K562 (cell line): ENCODE measurements at regions not wholly inside any gene's neighbourhood (a gene's known extent, or its start where the extent isn't known, plus 50 kb on each side); places are given as distances from the start of the nearest gene placed in this dataset.

Experiments
- ATAC-seq: fragments of 200-7000 bp; cut with Tn5 transposase; 3 replicates; pipeline ENCODE4 v1.9.1; 2020; ENCODE audit warnings: moderate library complexity
- BruUV-seq: library from RNA; stranded (reverse); fragments of 400-500 nt; replicated peaks from 2 replicates; lab custom pipeline; 2021; lab: Mats Ljungman, UMichigan
- CTCF ChIA-PET: fragments of 300-600 bp; formaldehyde crosslinking; extraction: SDS; loops from one replicate; lab custom pipeline; 2021; ENCODE audit warnings: low intra/inter-chr PET ratio; lab: Yijun Ruan, JAX
- POLR2A ChIA-PET: fragments of 300-600, 350-650 bp; sonication (Branson Sonifier 250); formaldehyde crosslinking; extraction: SDS; loops from one replicate; lab custom pipeline; 2021; ENCODE audit warnings: antibody characterized with exemption, inconsistent platforms; lab: Yijun Ruan, JAX
- DNase-seq, 4 experiments: peaks; one replicate each; pipeline versions ENCODE4 v3.0.0 to v3.0.0-alpha.2; 2011 to 2018; ENCODE audit warnings: low spot score in 3 of 4, mixed read lengths in 3 of 4; ENCODE audit errors: extremely low read depth in 1 of 4
- FAIRE-seq: peaks from 2 replicates; lab custom pipeline; 2011; peaks lifted over from hg19 to GRCh38; lab: Jason Lieb, UNC
- H2AFZ ChIP-seq: 2 replicates; pipeline ENCODE4 v1.6.0; 2011; ENCODE audit warnings: low read depth, low read length, control low read depth, inconsistent platforms
- H3K27ac ChIP-seq: fragments of 200-600 bp; 3 replicates; pipeline ENCODE4 v1.8.0; 2011; ENCODE audit warnings: low read depth, mild to moderate bottlenecking, control low read depth, inconsistent platforms, low read length, moderate library complexity, mixed read lengths; ENCODE audit errors: extremely low read depth
- H3K27me3 ChIP-seq, 2 experiments: fragments of 300-600 bp in 1 of 2; 2 replicates in 1 of 2; 3 replicates in 1 of 2; pipeline versions ENCODE4 v1.6.0 to v1.8.0; 2011; ENCODE audit warnings: inconsistent platforms in 2 of 2, low read length in 2 of 2, mild to moderate bottlenecking in 1 of 2, mixed read lengths in 1 of 2, moderate library complexity in 1 of 2; ENCODE audit not compliant: control insufficient read depth in 2 of 2, insufficient read depth in 2 of 2
- H3K36me3 ChIP-seq: fragments of 300-600 bp; 3 replicates; pipeline ENCODE4 v1.8.0; 2011; ENCODE audit warnings: mild to moderate bottlenecking, low read length, inconsistent platforms; ENCODE audit not compliant: control insufficient read depth, insufficient read depth
- H3K4me1 ChIP-seq, 2 experiments: fragments of 200-600 bp in 1 of 2; replicated peaks in 1 of 2; 2 replicates in 1 of 2; 3 replicates in 1 of 2; pipeline versions ENCODE4 v1.5.1 to v1.8.0; 2011; ENCODE audit warnings: inconsistent platforms in 2 of 2, low read length in 2 of 2, mild to moderate bottlenecking in 1 of 2, mixed read lengths in 1 of 2, moderate library complexity in 1 of 2; ENCODE audit not compliant: control insufficient read depth in 2 of 2, insufficient read depth in 2 of 2
- H3K4me2 ChIP-seq: 2 replicates; pipeline ENCODE4 v1.6.1; 2011; ENCODE audit warnings: low read length, control low read depth, inconsistent platforms, mixed read lengths; ENCODE audit not compliant: insufficient read depth
- H3K4me3 ChIP-seq: fragments of 200-600 bp; sonication (generic), shearing (Covaris generic); 2 replicates; pipeline ENCODE4 v1.5.1; 2016; ENCODE audit warnings: control low read depth, inconsistent platforms
- H3K79me2 ChIP-seq: fragments of 200-600 bp; 3 replicates; pipeline ENCODE4 v1.8.0; 2011; ENCODE audit warnings: low read length, inconsistent platforms; ENCODE audit not compliant: control insufficient read depth, insufficient read depth
- H3K9ac ChIP-seq, 2 experiments: 2 replicates each; pipeline versions ENCODE4 v1.6.0 to v1.6.1; 2011; ENCODE audit warnings: low read depth in 2 of 2, low read length in 2 of 2, control low read depth in 1 of 2, inconsistent platforms in 1 of 2, mild to moderate bottlenecking in 1 of 2, mixed read lengths in 1 of 2; ENCODE audit not compliant: insufficient read depth in 1 of 2
- H3K9me1 ChIP-seq: one replicate; pipeline ENCODE4 v1.6.0; 2011; ENCODE audit warnings: inconsistent platforms, mild to moderate bottlenecking, low read length, moderate library complexity; ENCODE audit not compliant: control insufficient read depth, insufficient read depth
- H3K9me3 ChIP-seq: replicated peaks from 2 replicates; pipeline ENCODE4 v1.5.1; 2011; ENCODE audit warnings: low read depth, low read length, inconsistent platforms; ENCODE audit not compliant: control insufficient read depth, insufficient read depth
- H4K20me1 ChIP-seq: replicated peaks from 2 replicates; pipeline ENCODE4 v1.6.1; 2011; ENCODE audit warnings: low read length, inconsistent platforms, mixed read lengths; ENCODE audit not compliant: control insufficient read depth, insufficient read depth
- MCM2 ChIP-seq: fragments of 450-650 bp; IDR thresholded peaks from 2 replicates; pipeline ENCODE4 v1.6.1; 2017; ENCODE audit warnings: low read depth, mild to moderate bottlenecking
- SAP30 ChIP-seq: fragments of 200-600 bp; sonication (generic); IDR thresholded peaks from 2 replicates; pipeline ENCODE4 v1.6.1; 2012; ENCODE audit warnings: borderline replicate concordance, low read depth, mild to moderate bottlenecking, moderate library complexity, low read length, control low read depth, inconsistent platforms; ENCODE audit not compliant: insufficient read depth, poor library complexity, severe bottlenecking
- SIN3A ChIP-seq, 2 experiments: fragments of 150-350 bp in 1 of 2; IDR thresholded peaks; 2 replicates each; pipeline ENCODE4 v1.6.1; 2011 to 2016; ENCODE audit warnings: borderline replicate concordance in 2 of 2, low read depth in 2 of 2, low read length in 2 of 2, mild to moderate bottlenecking in 2 of 2, moderate library complexity in 2 of 2; ENCODE audit not compliant: control insufficient read depth in 1 of 2
- TCF15 ChIP-seq: fragments of 250-450 bp; sonication (Bioruptor Pico); IDR thresholded peaks from 2 replicates; pipeline ENCODE4 v1.8.0; 2022; ENCODE audit warnings: moderate library complexity, mild to moderate bottlenecking, inconsistent platforms
- ZNF184 ChIP-seq: sonication (generic); formaldehyde crosslinking; IDR thresholded peaks from 2 replicates; pipeline ENCODE4 v1.5.0; 2020; ENCODE audit warnings: missing genetic modification reagents
- WGBS: fragments of 100-300 bp; shearing (Covaris generic); methylation state at CpG from one replicate; pipeline ENCODE4 v1.1.6; 2016; ENCODE audit warnings: low coverage, mixed read lengths; ENCODE audit not compliant: insufficient coverage; ENCODE audit errors: missing lambda C conversion rate; 5-methylcytosine and 5-hydroxymethylcytosine counted together
- in situ Hi-C: fragments of 300-500 bp; cut with MboI; formaldehyde crosslinking; loops from 4 replicates; pipeline ENCODE4 v1.15.0; 2018; ENCODE audit warnings: inconsistent platforms, mixed read lengths
- intact Hi-C: fragments of 100-400 bp; cut with micrococcal nuclease; formaldehyde crosslinking; loops from 2 replicates; pipeline ENCODE4 v1.14.2; 2022
- TF ChIP-seq, protein P1 (sequence below): IDR thresholded peaks from 2 replicates; pipeline ENCODE4 v1.6.1; 2011; ENCODE audit warnings: borderline replicate concordance, low read depth, mild to moderate bottlenecking, moderate library complexity, low read length; ENCODE audit not compliant: insufficient read depth, poor library complexity, severe bottlenecking
- TF ChIP-seq, protein P2 (sequence below): sonication (generic); formaldehyde crosslinking; IDR thresholded peaks from 2 replicates; pipeline ENCODE4 v1.8.1; 2023; ENCODE audit warnings: missing genetic modification reagents, mild to moderate bottlenecking, borderline replicate concordance

DNA sequence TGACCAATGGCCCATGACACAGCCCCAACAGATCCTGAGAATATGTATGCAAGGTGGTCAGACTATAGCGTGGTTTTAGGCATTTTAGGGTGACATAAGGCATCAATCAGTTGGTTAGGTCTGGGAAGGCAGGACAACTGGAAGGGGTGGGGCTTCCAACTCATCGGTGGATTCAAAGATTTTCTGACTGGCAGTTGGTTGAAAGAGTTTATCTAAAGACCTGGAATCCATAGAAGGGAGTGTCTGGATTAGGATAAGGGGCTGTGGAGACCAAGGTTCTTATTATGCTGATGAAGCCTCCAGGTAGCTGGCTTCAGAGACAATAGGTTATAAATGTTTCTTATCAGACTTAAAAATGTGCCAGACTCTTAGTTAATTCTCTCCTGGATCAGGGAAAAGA is 60.3 kb upstream of the CFAP46 start:
- 0% methylated on average over 1 of the region's 2 CpGs for WGBS
- Histone ChIP-seq H4K20me1 (no peaks in the 10 kb centered on the region), H3K27me3 (peaks cover 0 to 42% of the 10 kb centered on the region in 2 experiments; a peak in 3 of 5 replicates), H2AFZ (no peak overlapping the region), H3K27ac (no peak overlapping the region), H3K9me3 (no peaks in the 10 kb centered on the region), H3K36me3 (no peaks in the 10 kb centered on the region), H3K9ac (no peak overlapping the region), H3K9me1 (no peaks in the 10 kb centered on the region), H3K79me2 (no peaks in the 10 kb centered on the region), H3K4me2 (no peak overlapping the region), H3K4me1 (no peaks in the 10 kb centered on the region), H3K4me3 (no peak overlapping the region)
- FAIRE-seq (no peak), DNase-seq (no peak), ATAC-seq (no peak)
- CTCF ChIA-PET = no interaction called here
- BruUV-seq = no TSS peak
- intact Hi-C loops (no loop called here), in situ Hi-C loops (no loop called here)
- POLR2A ChIA-PET = no interaction called here
- TF ChIP-seq TCF15 (CRISPR knock-in tag) (no peak), ZNF184 (CRISPR knock-in tag) (no peak), MCM2 (no peak), SIN3A (IDR thresholded peaks at IDR 0.05; ENCODE audit: borderline replicate concordance in 2 of 2, control insufficient read depth in 1 of 2, low read depth in 2 of 2, low read length in 2 of 2) (no peak), SAP30 (no peak)
- TF ChIP-seq, protein P1, sequence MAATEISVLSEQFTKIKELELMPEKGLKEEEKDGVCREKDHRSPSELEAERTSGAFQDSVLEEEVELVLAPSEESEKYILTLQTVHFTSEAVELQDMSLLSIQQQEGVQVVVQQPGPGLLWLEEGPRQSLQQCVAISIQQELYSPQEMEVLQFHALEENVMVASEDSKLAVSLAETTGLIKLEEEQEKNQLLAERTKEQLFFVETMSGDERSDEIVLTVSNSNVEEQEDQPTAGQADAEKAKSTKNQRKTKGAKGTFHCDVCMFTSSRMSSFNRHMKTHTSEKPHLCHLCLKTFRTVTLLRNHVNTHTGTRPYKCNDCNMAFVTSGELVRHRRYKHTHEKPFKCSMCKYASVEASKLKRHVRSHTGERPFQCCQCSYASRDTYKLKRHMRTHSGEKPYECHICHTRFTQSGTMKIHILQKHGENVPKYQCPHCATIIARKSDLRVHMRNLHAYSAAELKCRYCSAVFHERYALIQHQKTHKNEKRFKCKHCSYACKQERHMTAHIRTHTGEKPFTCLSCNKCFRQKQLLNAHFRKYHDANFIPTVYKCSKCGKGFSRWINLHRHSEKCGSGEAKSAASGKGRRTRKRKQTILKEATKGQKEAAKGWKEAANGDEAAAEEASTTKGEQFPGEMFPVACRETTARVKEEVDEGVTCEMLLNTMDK = no peak
- TF ChIP-seq, protein P2, sequence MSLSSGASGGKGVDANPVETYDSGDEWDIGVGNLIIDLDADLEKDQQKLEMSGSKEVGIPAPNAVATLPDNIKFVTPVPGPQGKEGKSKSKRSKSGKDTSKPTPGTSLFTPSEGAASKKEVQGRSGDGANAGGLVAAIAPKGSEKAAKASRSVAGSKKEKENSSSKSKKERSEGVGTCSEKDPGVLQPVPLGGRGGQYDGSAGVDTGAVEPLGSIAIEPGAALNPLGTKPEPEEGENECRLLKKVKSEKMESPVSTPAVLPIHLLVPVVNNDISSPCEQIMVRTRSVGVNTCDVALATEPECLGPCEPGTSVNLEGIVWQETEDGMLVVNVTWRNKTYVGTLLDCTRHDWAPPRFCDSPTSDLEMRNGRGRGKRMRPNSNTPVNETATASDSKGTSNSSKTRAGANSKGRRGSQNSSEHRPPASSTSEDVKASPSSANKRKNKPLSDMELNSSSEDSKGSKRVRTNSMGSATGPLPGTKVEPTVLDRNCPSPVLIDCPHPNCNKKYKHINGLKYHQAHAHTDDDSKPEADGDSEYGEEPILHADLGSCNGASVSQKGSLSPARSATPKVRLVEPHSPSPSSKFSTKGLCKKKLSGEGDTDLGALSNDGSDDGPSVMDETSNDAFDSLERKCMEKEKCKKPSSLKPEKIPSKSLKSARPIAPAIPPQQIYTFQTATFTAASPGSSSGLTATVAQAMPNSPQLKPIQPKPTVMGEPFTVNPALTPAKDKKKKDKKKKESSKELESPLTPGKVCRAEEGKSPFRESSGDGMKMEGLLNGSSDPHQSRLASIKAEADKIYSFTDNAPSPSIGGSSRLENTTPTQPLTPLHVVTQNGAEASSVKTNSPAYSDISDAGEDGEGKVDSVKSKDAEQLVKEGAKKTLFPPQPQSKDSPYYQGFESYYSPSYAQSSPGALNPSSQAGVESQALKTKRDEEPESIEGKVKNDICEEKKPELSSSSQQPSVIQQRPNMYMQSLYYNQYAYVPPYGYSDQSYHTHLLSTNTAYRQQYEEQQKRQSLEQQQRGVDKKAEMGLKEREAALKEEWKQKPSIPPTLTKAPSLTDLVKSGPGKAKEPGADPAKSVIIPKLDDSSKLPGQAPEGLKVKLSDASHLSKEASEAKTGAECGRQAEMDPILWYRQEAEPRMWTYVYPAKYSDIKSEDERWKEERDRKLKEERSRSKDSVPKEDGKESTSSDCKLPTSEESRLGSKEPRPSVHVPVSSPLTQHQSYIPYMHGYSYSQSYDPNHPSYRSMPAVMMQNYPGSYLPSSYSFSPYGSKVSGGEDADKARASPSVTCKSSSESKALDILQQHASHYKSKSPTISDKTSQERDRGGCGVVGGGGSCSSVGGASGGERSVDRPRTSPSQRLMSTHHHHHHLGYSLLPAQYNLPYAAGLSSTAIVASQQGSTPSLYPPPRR (CRISPR knock-in tag) = no peak
